Mesodermal cell (in vitro differentiated cells): ENCODE measurements at regions not wholly inside any gene's neighbourhood (a gene's known extent, or its start where the extent isn't known, plus 50 kb on each side); places are given as distances from the start of the nearest gene placed in this dataset.
A peak's percentile ranks its signal among the peaks of the same experiment; 100 is the strongest.

Source experiments
- H3K27ac ChIP-seq: 2 replicates; pipeline ENCODE4 v1.7.0; 2013; ENCODE audit warnings: mild to moderate bottlenecking, low read depth, low read length, moderate library complexity; ENCODE audit not compliant: severe bottlenecking
- H3K36me3 ChIP-seq: 2 replicates; pipeline ENCODE4 v1.7.1; 2013; ENCODE audit warnings: mild to moderate bottlenecking, low read length, moderate library complexity; ENCODE audit not compliant: control insufficient read depth, insufficient read depth
- H3K4me1 ChIP-seq: one replicate; pipeline ENCODE4 v1.7.1; 2013; ENCODE audit warnings: mild to moderate bottlenecking, low read length; ENCODE audit not compliant: insufficient read depth, control insufficient read depth, poor library complexity, severe bottlenecking
- H3K4me3 ChIP-seq: 2 replicates; pipeline ENCODE4 v1.7.0; 2013; ENCODE audit warnings: low read length, control low read depth, mild to moderate bottlenecking; ENCODE audit not compliant: insufficient read depth, poor library complexity, severe bottlenecking; ENCODE audit errors: extremely low read depth
- H3K9me3 ChIP-seq: 2 replicates; pipeline ENCODE4 v1.7.1; 2013; ENCODE audit warnings: mild to moderate bottlenecking, low read length, moderate library complexity; ENCODE audit not compliant: control insufficient read depth
- WGBS, 2 experiments: methylation state at CpG; one replicate each; pipeline ENCODE4 v1.1.5; 2013; ENCODE audit warnings: missing lambda C conversion rate in 2 of 2; ENCODE audit not compliant: insufficient coverage in 2 of 2; 5-methylcytosine and 5-hydroxymethylcytosine counted together

GRCh38 chr11:69396948-69397307, 84.5 kb upstream of the LINC01488 start:
- 83 to 92% methylated on average over 2 of the region's 2 CpGs for WGBS, 2 experiments
- no peak overlapping the region for H3K4me3 ChIP-seq
- peaks cover 7% of the 10 kb centered on the region for H3K4me1 ChIP-seq
- no peak overlapping the region for H3K27ac ChIP-seq
- H3K9me3 ChIP-seq: peaks cover 14% of the 10 kb centered on the region
- no peaks in the 10 kb centered on the region for H3K36me3 ChIP-seq

- Histone ChIP-seq H3K9me3 (peaks cover 21% of the 10 kb centered on the region), H3K36me3 (no peaks in the 10 kb centered on the region), H3K27ac (no peak overlapping the region), H3K4me1 (peaks cover 7% of the 10 kb centered on the region), H3K4me3 (no peak overlapping the region)
- 97 to 100% methylated on average over 1 to 3 of the region's 3 CpGs for WGBS, 2 experiments
Observed at GRCh38 chr11:69397732-69398131, 83.7 kb upstream of the LINC01488 start.

- Histone ChIP-seq H3K36me3 (no peaks in the 10 kb centered on the region), H3K4me1 (peaks cover 7% of the 10 kb centered on the region), H3K9me3 (peaks cover 28% of the 10 kb centered on the region), H3K27ac (peak overlapping the region; percentile 10), H3K4me3 (no peak overlapping the region)
- WGBS, 2 experiments: 78 to 79% methylated on average over 17 to 25 of the region's 28 CpGs
Observed at GRCh38 chr11:69398529-69399492, 82.7 kb upstream of the LINC01488 start.

- Histone ChIP-seq H3K9me3 (peaks cover 28% of the 10 kb centered on the region), H3K4me1 (peaks cover 7% of the 10 kb centered on the region), H3K36me3 (no peaks in the 10 kb centered on the region), H3K4me3 (no peak overlapping the region), H3K27ac (no peak overlapping the region)
- 80% methylated on average over 1 of the region's 2 CpGs; no CpG with 5 or more reads in 1 of the 2 experiments for WGBS, 2 experiments
Observed at GRCh38 chr11:69400140-69400539, 81.3 kb upstream of the LINC01488 start.

- H3K27ac ChIP-seq: no peak overlapping the region
- WGBS, 2 experiments: 90 to 91% methylated on average over 18 to 22 of the region's 22 CpGs
- peaks cover 28% of the 10 kb centered on the region for H3K9me3 ChIP-seq
- no peaks in the 10 kb centered on the region for H3K36me3 ChIP-seq
- H3K4me3 ChIP-seq: no peak overlapping the region
- peaks cover 7% of the 10 kb centered on the region for H3K4me1 ChIP-seq
Observed at GRCh38 chr11:69400771-69401590, 80.5 kb upstream of the LINC01488 start.

GRCh38 chr11:69401715-69402114, 79.7 kb upstream of the LINC01488 start:
- Histone ChIP-seq H3K4me3 (no peak overlapping the region), H3K9me3 (peaks cover 28% of the 10 kb centered on the region), H3K4me1 (peaks cover 7% of the 10 kb centered on the region), H3K27ac (no peak overlapping the region), H3K36me3 (no peaks in the 10 kb centered on the region)
- 83 to 88% methylated on average over 2 to 3 of the region's 5 CpGs for WGBS, 2 experiments

- Histone ChIP-seq H3K27ac (no peak overlapping the region), H3K9me3 (peaks cover 24% of the 10 kb centered on the region), H3K4me1 (peaks cover 7% of the 10 kb centered on the region), H3K36me3 (no peaks in the 10 kb centered on the region), H3K4me3 (no peak overlapping the region)
- WGBS, 2 experiments: 67 to 100% methylated on average over 1 to 3 of the region's 4 CpGs
Observed at GRCh38 chr11:69402251-69402887, 79.1 kb upstream of the LINC01488 start.

GRCh38 chr11:69403556-69404215, 77.8 kb upstream of the LINC01488 start:
- H3K36me3 ChIP-seq: no peaks in the 10 kb centered on the region
- H3K4me1 ChIP-seq: peaks cover 3% of the 10 kb centered on the region
- peaks cover 14% of the 10 kb centered on the region for H3K9me3 ChIP-seq
- 89 to 90% methylated on average over 6 to 8 of the region's 8 CpGs for WGBS, 2 experiments
- no peak overlapping the region for H3K4me3 ChIP-seq
- H3K27ac ChIP-seq: no peak overlapping the region

- no peak overlapping the region for H3K27ac ChIP-seq
- no peak overlapping the region for H3K4me3 ChIP-seq
- 100% methylated on average over 1 of the region's 3 CpGs; no CpG with 5 or more reads in 1 of the 2 experiments for WGBS, 2 experiments
- no peaks in the 10 kb centered on the region for H3K36me3 ChIP-seq
- H3K9me3 ChIP-seq: peaks cover 14% of the 10 kb centered on the region
- no peaks in the 10 kb centered on the region for H3K4me1 ChIP-seq
Observed at GRCh38 chr11:69406060-69406459, 75.4 kb upstream of the LINC01488 start.
